Dedifferentiated amniotic fluid mesenchymal stem cell (primary cell): ENCODE measurements at regions not wholly inside any gene's neighbourhood (a gene's known extent, or its start where the extent isn't known, plus 50 kb on each side); places are given as distances from the start of the nearest gene placed in this dataset.

Experiments used
- DNase-seq: peaks from one replicate; pipeline ENCODE4 v3.0.0-alpha.2; 2016; ENCODE audit errors: extremely low spot score

DNA sequence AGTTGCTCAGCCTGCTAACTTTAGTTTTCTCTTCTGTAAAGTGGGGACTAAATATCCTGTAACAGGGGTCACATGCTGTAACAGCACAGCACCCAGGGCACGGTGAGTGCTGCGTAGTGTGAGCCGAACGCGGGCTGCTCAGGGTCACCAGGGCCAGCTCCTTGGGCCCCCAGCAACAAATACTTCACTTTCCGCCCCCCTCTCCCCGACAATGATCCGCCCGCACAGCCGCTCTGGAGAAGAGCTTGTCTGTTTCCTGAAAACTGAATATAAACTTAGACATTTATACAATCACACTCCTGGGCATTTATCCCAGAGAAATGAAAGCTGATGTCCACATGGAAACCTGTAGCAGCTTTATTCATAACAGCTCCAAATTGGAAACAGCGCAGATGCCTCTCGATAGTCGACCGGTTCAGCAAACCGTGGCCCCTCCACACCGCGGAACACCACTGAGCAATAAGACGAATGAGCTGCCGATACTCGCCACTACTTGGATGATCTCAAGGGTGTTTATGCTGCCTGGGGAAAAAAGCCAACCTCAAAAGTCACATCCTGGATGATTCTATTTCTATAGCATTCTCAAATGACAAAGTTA lies 267.2 kb downstream of the PARN start:
- peak; percentile 49 for DNase-seq

DNA sequence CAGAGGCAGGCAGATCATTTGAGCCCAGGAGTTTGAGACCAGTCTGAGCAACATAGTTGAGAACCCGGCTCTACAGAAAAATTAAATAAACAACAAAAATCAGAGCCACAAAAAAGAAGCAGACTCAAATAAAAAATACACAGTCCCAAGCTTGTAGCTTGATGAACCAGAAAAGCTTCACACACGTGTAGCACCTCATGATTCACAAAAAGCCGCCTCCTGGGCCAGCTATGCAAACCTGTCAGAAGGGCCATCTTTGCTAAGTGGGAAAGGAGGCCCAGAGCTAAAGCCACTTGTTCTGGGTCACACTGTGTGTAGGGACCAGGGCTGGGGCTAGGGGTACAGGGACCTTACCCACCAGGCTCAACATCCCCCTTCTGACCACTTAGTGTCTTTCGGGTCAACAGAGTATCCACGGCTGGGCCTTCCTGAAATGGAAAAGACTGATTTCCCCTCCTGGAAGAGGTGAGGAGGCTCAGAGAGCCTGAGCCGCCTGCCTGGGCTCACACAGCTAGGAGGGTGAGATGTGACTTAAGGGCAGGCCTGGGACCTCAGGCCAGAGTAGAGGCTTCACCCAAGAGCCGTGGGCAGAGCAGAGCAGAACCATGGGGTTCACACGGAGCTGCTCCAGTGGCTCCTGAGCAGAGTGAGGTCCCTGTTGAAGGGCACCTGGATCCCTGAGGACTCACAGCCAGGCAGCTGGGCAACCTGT lies 269.6 kb downstream of the PARN start:
- DNase-seq = no peak

DNA sequence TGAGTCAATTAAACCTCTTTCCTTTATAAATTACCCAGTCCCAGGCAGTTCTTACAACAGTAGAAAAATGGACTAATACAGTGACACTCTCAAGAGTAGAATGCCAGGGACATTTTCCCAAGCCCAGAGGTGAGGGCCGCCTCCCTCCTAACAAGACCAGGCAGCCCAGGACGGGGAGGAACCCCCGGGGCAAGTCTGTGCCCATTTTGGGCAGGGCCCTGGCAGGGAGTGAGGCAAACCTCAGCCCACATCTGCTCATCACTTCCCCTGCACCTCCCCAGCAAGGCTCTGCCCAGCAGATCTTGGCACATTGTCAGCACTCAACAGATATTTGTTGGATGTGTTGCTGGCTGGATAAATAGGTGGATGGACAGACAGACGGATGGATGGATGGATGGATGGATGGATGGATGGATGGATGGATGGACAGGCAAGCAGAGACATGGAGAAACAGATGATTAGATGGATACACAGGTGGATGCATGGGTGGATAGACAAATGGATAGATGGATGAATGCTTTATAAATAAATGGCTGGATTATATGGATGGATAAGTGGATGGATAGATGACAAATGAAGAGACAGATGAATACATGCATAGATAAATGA lies 271.3 kb downstream of the PARN start:
- no peak for DNase-seq

DNA sequence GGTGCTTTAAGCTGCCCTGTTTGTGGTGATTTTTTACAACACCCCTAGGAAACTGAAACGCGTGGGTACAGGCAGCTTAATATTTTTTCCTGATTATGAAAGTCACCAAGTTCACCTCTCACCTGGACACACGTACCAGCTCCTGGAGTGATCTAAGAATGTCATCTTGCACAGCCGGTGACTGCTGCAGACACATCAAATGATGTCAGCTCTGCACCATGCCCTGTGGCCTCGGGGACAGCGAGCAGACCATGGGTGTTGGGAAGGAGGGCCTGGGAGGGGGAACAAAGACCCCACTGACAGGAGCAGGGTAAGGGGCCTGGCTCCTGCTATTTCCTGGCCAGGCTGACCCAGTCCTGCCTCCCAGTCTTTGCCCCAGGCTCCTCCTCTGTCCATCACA lies 272.7 kb downstream of the PARN start:
- DNase-seq = no peak

DNA sequence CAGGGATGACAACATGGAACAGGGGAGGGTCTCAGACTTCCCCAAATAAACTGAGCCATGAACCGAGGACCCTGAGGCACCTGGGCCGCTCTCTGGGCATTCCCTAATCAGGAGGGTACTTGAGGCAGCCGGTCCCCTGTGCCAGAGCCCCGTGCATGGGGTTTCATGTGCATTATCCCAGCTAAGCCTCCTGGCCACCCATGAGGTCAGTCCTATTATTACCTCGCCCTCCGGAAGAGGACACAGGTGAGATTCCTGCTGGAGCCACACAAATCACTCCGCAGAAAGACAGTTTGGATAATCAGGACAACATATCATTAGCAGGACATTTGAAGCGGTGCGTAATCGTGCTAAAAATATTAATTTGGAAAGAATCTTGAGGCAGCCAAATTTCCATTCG lies 274.0 kb downstream of the PARN start:
- DNase-seq = no peak

DNA sequence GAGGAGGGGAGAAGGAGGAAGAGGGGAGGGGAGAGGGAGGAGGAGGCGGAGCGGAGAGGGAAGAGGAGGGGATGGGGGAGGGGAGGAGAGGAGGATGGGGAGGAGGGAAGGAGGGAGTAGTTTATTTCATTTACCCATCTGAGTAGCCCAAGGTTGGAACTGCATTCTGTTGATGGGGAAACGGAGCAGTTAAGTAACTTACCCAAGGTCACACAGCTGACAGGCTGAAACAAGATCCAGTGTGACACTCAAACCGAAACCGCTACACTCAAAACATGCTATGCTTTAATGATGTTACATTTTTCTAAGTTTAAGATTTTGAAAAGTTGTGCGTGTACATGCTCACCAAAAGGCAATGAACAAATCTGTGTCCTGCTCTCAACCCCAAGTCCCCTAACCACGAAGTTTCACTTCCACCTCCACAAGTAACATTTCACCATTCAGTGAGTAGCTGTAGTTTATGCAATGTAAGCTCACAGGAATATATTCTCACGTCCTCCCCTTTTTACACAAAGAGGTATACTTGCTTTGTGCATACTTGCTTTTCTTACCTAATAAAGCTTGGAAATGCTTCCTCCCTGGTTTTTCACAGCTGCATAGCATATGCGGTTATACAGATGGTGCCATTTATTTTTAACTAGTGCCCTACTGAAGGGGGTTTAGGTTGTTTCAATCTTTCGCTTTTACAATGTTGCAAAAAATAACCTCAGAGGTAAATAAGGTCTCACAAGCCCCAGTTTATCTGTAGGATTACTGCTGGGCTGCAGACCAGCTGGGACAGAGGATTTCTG lies 275.3 kb downstream of the PARN start:
- DNase-seq = no peak

DNA sequence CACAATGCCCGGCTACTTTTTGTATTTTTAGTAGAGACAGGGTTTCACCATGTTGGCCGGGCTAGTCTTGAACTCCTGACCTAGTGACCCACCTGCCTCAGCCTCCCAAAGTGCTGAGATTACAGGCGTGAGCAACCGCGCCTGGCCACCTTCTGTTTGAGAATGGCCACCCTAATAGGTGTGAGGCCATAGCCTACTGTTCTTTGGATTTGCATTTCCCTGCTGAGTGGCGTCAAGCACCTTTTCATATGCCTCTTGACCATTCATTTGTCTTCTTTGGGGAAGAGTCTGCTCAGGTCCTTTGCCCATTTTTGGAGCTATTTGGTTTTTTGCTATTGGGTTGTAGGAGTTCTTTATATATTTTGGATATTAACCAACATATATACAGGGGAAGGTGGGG lies 276.7 kb downstream of the PARN start:
- DNase-seq = no peak

DNA sequence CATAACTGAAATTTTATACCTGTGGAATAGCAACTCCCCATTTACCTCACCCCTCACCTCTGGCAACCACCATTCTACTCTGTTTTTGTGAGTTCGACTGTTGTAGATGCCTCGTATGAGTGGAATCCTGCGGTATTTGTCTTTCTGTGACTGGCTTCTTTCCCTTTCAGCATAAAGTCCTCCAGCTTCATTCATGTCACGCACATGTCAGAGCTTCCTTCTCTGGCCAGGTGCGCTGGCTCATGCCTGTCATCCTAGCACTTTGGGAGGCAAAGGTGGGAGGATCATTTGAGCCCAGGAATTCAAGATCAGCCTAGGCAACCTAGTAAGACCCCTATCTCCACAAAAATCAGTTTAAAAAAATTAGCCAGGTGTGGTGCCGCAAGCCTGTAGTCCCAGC lies 278.4 kb downstream of the PARN start:
- no peak for DNase-seq

DNA sequence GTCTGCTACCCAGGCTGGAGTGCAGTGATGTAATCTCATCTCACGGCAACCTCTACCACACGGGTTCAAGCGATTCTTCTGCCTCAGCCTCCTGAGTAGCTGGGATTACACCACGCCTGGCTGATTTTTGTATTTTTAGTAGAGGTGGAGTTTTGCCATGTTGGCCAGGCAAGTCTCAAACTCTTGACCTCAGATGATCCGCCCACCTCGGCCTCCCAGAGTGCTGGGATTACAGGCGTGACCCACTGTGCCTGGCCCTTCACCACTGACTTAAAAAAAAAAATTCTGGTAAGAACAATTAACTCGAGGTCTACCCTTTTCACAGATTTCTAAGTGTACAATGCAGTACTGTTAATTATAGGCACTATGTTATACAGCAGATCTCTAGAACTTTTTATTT lies 279.4 kb downstream of the PARN start:
- no peak for DNase-seq

DNA sequence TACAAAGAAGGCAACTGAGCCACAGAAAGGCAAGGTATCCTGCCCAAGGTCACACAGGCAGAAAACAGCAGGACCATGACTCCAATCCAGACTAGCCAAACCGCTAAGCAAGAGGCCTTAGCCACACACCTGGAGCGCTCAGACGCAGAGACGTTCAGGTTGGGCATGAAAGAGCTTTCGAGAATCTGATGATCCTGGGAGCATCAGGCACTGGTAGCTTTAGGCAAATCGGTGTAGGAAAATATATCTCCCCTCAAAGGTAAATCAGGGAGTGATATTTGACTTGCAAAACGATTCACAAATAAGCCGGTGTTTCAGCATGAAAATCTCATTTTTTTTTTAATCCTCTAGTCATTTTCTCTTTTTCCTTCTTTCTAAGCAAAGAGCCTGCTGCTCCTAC lies 279.0 kb downstream of the MRTFB start:
- no peak for DNase-seq

DNA sequence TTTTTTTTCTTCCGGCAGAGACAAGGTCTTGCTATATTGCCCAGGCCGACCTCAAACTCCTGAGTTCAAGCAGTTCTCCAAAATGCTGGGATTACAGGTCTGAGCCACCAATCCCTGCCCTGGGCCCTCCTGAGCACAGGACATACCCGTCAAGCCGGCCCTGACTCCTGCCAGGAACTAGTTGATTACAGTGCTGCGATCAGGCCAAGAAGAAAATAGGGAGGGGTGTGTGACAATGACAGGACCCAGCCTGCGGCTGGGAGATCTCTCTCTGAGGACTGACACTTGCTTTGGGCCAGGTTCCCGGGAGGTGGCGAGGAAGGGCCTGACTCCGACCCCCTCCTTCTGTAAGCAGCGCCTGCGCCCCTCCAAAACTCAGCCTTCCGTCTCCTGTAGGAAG lies 276.6 kb downstream of the MRTFB start:
- no peak for DNase-seq

DNA sequence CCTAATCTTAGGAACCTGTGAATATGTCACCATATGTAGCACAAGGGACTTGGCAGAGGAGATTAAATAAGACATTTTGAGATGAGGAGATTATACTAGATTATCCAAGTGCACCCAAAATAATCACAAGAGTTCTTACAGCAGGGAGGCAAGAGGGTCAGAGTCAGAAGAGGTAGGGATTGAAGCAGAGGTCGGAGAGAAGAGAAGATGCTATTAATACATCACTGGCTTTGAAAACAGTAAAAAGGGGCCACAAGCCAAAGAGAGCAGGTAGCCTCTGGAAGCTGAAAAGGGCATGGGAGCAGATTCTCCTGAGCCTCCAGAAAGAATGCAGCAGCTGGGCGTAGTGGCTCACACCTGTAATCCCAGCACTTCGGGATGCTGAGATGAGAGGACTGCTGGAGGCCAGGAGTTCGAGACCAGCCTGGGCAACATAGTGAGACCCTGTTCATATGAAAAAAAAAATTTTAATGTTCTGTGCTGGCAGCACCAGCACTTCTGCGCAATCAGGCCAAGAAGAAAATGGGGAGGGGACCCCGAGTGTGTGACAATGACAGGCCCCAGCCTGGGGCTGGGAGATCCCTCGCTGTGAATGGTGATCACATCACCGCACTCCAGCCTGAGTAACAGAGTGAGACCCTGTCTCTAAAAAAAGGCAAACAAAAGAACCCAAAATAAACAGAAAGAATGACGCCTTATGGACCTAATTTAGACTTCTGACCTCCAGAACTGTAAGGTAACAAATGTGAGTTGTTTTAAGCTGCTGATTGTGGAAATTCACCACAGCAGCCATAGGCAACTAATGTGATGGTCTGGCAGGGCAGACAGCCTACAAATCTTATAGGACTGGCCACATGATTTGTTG lies 275.4 kb downstream of the MRTFB start:
- no peak for DNase-seq

DNA sequence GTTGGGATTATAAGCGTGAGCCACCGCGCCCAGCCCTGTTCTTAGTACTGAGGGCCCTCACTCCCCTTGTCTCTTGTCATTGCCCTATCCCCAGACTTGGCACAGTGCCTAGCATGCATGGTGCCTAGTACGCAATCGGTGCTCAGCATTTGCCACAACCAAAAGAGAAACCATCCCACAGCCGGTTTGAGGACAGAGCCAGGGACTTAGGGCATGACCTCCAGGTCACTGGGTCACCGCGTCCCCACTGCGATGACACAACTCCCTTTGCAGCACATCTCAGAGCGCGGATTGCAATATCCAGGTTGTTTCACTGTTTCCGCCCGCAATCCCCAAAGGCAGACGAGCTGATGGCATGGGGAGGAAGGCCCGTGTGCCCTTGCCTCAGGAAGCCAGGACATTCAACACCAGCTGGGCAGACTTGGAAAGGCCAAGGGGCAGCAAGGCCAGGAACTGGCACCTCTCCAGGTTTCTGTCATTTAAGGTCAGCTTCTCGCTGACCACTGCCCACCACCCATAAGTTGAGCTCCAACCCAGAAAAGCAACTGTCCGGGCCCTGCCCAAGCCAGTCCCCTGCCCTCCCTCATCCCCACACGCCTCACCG lies 274.5 kb downstream of the MRTFB start:
- DNase-seq = no peak

DNA sequence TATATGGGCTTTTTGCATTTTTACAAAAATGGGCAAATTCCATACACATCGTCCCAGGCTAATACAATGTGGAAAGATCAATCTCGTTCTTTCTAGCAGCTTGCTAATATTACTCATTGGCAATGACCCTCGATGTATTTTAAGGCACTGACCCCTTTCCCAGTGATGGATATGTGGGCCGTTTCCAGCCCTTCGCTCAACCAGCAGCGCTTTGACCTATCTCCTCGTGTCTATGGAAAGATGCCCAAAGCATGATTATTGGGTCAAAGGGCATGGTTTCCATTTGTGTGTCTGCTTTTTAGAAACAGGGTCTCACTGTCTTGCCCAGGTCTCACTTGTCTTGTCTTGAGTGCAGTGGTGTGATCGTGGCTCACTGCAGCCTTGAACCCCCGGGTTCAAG lies 273.8 kb downstream of the MRTFB start:
- no peak for DNase-seq

DNA sequence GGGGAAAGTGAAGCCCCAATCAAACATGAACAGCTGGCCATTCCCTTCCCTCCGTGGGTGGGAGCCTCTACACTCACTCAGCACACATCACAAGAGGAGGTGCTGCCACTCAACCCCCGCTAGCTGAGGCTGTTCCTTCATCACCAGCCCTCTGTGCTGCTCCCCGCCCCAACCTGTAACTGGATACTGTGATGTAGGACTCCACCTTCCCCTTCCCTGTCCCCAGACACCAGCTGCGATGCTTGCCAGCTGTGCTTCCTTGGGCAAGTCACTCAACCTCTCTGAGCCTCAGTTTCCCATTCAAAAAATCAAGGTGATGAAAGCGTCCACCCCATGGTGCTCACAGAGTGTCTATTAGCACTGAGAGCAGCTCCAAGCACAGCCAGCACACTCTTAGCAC lies 273.2 kb downstream of the MRTFB start:
- no peak for DNase-seq

DNA sequence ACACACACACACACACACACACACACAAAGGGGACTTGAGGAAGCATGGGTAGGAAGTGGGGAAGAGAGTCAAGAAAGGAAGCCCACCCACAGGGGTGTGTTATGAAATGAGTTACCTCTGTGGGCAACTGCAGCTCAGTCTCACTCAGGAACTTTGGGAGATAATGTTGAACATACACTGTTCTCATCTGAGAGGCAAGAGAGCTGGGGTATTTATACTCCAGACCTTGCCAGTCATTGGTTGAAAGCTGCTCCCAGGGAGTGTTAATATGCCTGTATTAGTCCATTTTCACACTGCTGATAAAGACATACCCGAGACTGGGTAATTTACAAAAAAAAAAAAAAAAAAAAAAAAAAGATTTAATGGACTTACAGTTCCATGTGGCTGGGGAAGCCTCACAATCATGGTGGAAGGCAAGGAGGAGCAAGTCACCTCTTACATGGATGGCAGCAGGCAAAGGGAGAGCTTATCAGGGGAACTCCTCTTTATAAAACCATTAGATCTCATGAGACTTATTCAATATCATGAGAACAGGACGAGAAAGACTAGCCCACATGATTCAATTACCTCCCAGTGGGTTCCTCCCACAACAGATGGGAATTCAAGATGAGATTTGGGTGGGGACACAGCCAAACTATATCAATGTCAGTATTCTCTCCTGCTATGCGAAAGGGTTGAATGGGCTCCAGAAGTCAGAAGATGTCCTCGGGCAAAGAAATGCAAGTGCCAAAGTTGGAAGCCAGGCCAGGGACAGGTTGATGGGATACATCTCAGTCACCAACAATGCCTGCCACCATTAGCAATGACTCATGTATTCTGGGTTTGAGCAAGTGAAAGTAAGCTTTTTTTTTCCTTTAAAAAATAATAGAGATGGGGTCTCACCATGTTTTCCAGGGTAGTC lies 270.5 kb downstream of the MRTFB start:
- DNase-seq = no peak

DNA sequence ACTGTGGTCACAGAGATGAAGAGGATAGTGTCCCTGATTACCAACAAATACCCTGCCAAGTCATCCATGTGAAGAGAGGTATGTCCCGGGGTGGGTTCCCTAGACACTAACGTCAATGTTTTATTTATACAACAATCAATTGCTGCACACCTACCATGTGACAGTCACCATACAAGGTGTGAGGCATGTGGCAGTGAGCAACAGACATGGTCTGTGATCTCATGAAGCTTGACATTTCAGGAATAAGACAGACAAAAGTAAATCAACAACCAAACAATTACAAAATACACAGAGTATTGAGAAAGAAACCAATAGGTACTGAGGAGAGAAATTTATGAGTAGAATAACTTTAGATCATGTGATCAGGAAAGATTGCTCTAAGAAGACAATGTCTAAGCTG lies 268.6 kb downstream of the MRTFB start:
- DNase-seq = no peak

DNA sequence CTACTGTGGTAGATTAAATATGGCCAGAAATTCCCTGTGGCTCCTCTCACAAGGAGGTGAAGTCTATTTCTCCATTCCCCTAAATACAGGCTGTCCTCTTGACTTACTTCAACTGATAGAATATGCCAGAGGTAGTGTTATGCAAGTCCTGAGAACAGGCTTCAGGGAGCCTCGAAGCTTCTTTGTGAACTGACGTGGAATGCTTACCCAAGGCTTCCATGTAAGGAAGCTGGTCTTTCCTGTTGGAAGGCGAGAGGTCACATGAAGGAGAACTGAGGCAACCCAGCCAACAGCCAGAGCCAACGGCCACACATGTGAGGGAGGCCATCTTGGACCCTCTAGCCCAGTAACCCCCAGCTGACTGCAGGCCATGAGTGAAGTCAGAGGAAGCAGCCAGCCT lies 267.9 kb downstream of the MRTFB start:
- no peak for DNase-seq

DNA sequence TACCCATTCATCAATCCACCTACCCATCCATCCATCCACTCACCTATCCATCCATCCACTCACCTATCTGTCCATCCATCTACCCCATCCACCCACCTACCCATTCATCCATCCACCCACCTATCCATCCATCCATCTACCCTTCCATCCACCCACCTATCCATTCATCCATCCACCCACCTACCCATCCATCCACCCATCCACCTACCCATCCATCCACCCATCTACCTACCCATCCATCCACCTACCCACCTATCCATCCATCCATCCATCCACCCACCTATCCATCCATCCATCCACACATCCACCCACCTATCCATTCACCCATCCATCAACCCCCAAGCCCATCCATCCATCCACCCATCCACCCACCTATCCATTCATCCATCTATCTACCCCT lies 267.1 kb downstream of the MRTFB start:
- DNase-seq = no peak
